ENCODE measurements at regions not wholly inside any gene's neighbourhood (a gene's known extent, or its start where the extent isn't known, plus 50 kb on each side); places are given as distances from the start of the nearest gene placed in this dataset.
A peak's percentile ranks its signal among the peaks of the same experiment; 100 is the strongest.

- TF ChIP-seq REST (IDR thresholded peaks at IDR 0.05; ENCODE audit: insufficient replicate concordance, low read depth) (peak; percentile 96), CTCF (IDR thresholded peaks at IDR 0.05; ENCODE audit: insufficient read depth, low read length) (no peak), POLR2AphosphoS5 (IDR thresholded peaks at IDR 0.05; ENCODE audit: low read depth) (no peak), GABPA (IDR thresholded peaks at IDR 0.05; ENCODE audit: low read depth) (no peak)
Measured at GRCh38 chr9:124149992-124150391, 107.8 kb upstream of the NEK6 start.
